Choroid plexus epithelial cell (primary cell): ENCODE measurements at regions not wholly inside any gene's neighbourhood (a gene's known extent, or its start where the extent isn't known, plus 50 kb on each side); places are given as distances from the start of the nearest gene placed in this dataset.

Source experiments
- DNase-seq: peaks from one replicate; pipeline ENCODE4 v3.0.0-alpha.2; 2010; ENCODE audit warnings: low read depth
- H3K4me3 ChIP-seq: 2 replicates; pipeline ENCODE4 v1.5.1; 2011; ENCODE audit warnings: low read depth, mild to moderate bottlenecking, control low read depth, low read length, moderate library complexity
- TF ChIP-seq, protein P1 (sequence below): conservative IDR thresholded peaks from 2 replicates; pipeline ENCODE4 v1.5.1; 2011; ENCODE audit warnings: low read depth, mild to moderate bottlenecking, control low read depth, inconsistent platforms, low read length, moderate library complexity

GRCh38 chr13:50071379-50071778 lies 56.1 kb downstream of the KCNRG start:
- no peak for DNase-seq
- TF ChIP-seq, protein P1, sequence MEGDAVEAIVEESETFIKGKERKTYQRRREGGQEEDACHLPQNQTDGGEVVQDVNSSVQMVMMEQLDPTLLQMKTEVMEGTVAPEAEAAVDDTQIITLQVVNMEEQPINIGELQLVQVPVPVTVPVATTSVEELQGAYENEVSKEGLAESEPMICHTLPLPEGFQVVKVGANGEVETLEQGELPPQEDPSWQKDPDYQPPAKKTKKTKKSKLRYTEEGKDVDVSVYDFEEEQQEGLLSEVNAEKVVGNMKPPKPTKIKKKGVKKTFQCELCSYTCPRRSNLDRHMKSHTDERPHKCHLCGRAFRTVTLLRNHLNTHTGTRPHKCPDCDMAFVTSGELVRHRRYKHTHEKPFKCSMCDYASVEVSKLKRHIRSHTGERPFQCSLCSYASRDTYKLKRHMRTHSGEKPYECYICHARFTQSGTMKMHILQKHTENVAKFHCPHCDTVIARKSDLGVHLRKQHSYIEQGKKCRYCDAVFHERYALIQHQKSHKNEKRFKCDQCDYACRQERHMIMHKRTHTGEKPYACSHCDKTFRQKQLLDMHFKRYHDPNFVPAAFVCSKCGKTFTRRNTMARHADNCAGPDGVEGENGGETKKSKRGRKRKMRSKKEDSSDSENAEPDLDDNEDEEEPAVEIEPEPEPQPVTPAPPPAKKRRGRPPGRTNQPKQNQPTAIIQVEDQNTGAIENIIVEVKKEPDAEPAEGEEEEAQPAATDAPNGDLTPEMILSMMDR = no peak
- no peak overlapping the region for H3K4me3 ChIP-seq

DNA sequence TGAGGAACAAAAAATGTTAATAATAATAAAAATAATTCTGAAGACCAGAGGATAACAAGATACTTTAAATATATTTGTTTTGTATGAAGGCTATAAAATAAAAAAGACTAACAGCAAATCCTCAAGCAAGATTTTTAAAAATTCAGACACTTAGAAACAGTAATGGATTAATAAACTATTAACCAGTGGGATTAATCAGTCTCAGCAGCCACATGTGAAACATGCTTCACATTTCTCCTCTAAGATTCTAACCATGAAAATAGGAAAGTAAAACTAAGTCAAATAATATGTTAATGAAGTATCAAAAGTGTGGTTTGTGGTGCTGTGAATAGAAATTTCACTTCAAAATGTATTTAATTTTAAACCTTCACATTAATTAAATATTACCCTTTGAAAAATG lies 57.4 kb downstream of the KCNRG start:
- TF ChIP-seq, protein P1 = no peak
- DNase-seq = no peak
- H3K4me3 ChIP-seq = no peak overlapping the region

GRCh38 chr13:50073340-50073739 lies 58.1 kb downstream of the KCNRG start:
- H3K4me3 ChIP-seq = no peak overlapping the region
- TF ChIP-seq, protein P1 = no peak
- no peak for DNase-seq

GRCh38 chr13:50074843-50075242 lies 59.6 kb downstream of the KCNRG start:
- no peak for DNase-seq
- TF ChIP-seq, protein P1 = no peak
- no peak overlapping the region for H3K4me3 ChIP-seq

DNA sequence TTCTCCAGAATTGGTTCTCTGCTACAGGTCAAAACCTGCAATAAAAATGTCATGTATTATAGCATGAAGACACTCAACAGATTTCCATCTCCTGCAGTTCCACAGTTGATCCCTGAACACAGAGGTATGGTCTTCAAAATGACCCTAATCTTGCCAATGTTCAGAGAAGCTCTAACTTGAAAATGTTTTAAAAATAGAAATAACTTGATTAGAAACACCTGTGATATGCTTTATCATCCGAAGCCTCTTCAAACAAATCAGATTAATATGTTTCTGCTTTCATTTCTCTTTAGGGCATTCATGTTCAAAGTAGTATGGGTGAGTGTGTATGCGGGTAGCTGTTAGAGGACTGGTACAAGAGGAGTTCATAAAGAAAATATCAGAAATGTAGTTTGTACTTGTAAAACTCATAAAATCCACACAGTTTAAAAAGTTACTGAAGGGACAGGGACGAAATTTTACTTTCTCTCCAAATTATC lies 60.4 kb downstream of the KCNRG start:
- TF ChIP-seq, protein P1 = no peak
- no peak for DNase-seq
- H3K4me3 ChIP-seq = no peak overlapping the region

DNA sequence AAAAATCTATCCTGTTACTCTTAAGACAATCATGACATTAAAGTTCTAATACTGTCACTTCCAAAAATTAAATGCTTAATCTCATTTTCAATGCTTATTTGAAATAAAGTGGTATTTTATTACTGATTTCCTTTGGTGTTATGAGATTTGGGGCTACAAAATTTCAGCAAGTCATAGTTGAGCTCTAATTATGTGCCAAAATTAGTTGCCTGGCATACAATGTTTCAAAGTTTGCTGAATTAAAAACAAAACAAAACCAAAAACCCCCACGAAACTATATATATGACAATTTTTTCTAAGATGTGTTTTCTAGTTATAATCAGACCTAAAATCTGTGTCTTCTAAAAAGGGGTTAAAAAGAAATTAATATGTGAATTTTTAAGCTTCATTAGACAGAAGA lies 62.2 kb downstream of the KCNRG start:
- no peak for DNase-seq
- H3K4me3 ChIP-seq = no peak overlapping the region
- TF ChIP-seq, protein P1 = no peak

GRCh38 chr13:50078231-50078894 lies 63.1 kb downstream of the KCNRG start:
- TF ChIP-seq, protein P1 = no peak
- H3K4me3 ChIP-seq = peak overlapping the region; percentile 12
- DNase-seq = no peak
